ENCODE measurements at regions not wholly inside any gene's neighbourhood (a gene's known extent, or its start where the extent isn't known, plus 50 kb on each side); places are given as distances from the start of the nearest gene placed in this dataset.

GRCh38 chr18:38847326-38847725 lies 1281.7 kb upstream of the CELF4 start:
- Histone ChIP-seq H3K27me3 (no peaks in the 10 kb centered on the region), H3K4me1 (no peaks in the 10 kb centered on the region), H3K36me3 (no peaks in the 10 kb centered on the region), H3K27ac (no peak overlapping the region), H3K4me3 (no peak overlapping the region), H3K9me3 (no peaks in the 10 kb centered on the region)
- TF ChIP-seq EP300 (IDR thresholded peaks at IDR 0.05) (no peak), POLR2AphosphoS5 (IDR thresholded peaks at IDR 0.05) (no peak), CTCF (IDR thresholded peaks at IDR 0.05) (no peak), POLR2A (IDR thresholded peaks at IDR 0.05) (no peak)
- WGBS, 2 donors = 79 to 83% methylated on average over 2 of the region's 2 CpGs
- DNase-seq = no peak
- ATAC-seq (ENCODE audit: low FRiP score in 2 of 2) = no peak

- Histone ChIP-seq H3K36me3 (no peaks in the 10 kb centered on the region), H3K27me3 (no peaks in the 10 kb centered on the region), H3K4me3 (no peak overlapping the region), H3K27ac (no peak overlapping the region), H3K9me3 (no peaks in the 10 kb centered on the region), H3K4me1 (no peaks in the 10 kb centered on the region)
- WGBS, 2 donors = 47 to 48% methylated on average over 2 of the region's 2 CpGs
- TF ChIP-seq POLR2A (IDR thresholded peaks at IDR 0.05) (no peak), POLR2AphosphoS5 (IDR thresholded peaks at IDR 0.05) (no peak), CTCF (IDR thresholded peaks at IDR 0.05) (no peak), EP300 (IDR thresholded peaks at IDR 0.05) (no peak)
- no peak for ATAC-seq (ENCODE audit: low FRiP score in 2 of 2)
- DNase-seq = no peak
Measured at GRCh38 chr18:38843291-38843690, 1277.7 kb upstream of the CELF4 start.

GRCh38 chr18:38826247-38826646 lies 1260.6 kb upstream of the CELF4 start:
- no peak overlapping the region for H3K4me3 ChIP-seq
- DNase-seq (no peak), ATAC-seq (ENCODE audit: low FRiP score in 2 of 2) (no peak)
- H3K27me3 ChIP-seq = no peaks in the 10 kb centered on the region
- 95% methylated on average over 2 of the region's 2 CpGs for WGBS, 2 donors
- no peaks in the 10 kb centered on the region for H3K36me3 ChIP-seq
- H3K9me3 ChIP-seq = no peaks in the 10 kb centered on the region
- TF ChIP-seq CTCF (IDR thresholded peaks at IDR 0.05) (no peak), EP300 (IDR thresholded peaks at IDR 0.05) (no peak), POLR2A (IDR thresholded peaks at IDR 0.05) (no peak), POLR2AphosphoS5 (IDR thresholded peaks at IDR 0.05) (no peak)
- H3K27ac ChIP-seq = no peak overlapping the region
- H3K4me1 ChIP-seq = no peaks in the 10 kb centered on the region

- H3K9me3 ChIP-seq = no peaks in the 10 kb centered on the region
- no peak for DNase-seq
- H3K27me3 ChIP-seq = no peaks in the 10 kb centered on the region
- H3K27ac ChIP-seq = no peak overlapping the region
- H3K36me3 ChIP-seq = no peaks in the 10 kb centered on the region
- H3K4me3 ChIP-seq = no peak overlapping the region
- WGBS, 2 donors = 77 to 80% methylated on average over 2 of the region's 2 CpGs
- H3K4me1 ChIP-seq = no peaks in the 10 kb centered on the region
- no peak for TF ChIP-seq CTCF (IDR thresholded peaks at IDR 0.05)
- TF ChIP-seq POLR2AphosphoS5 (IDR thresholded peaks at IDR 0.05) = no peak
- TF ChIP-seq EP300 (IDR thresholded peaks at IDR 0.05) = no peak
- TF ChIP-seq POLR2A (IDR thresholded peaks at IDR 0.05) = no peak
- ATAC-seq (ENCODE audit: low FRiP score in 2 of 2) = no peak
Measured at GRCh38 chr18:38811209-38811608, 1245.6 kb upstream of the CELF4 start.

- WGBS, 2 donors = 56 to 71% methylated on average over 4 of the region's 4 CpGs
Measured at GRCh38 chr18:38810789-38811188, 1245.2 kb upstream of the CELF4 start.

More at GRCh38 chr18:38810789-38811188, 1245.2 kb upstream of the CELF4 start:
- Histone ChIP-seq H3K27ac (no peak overlapping the region), H3K4me1 (no peaks in the 10 kb centered on the region), H3K4me3 (no peak overlapping the region), H3K9me3 (no peaks in the 10 kb centered on the region), H3K36me3 (no peaks in the 10 kb centered on the region), H3K27me3 (no peaks in the 10 kb centered on the region)
- DNase-seq = no peak
- no peak for ATAC-seq (ENCODE audit: low FRiP score in 2 of 2)
- TF ChIP-seq POLR2A (IDR thresholded peaks at IDR 0.05) = no peak
- TF ChIP-seq CTCF (IDR thresholded peaks at IDR 0.05) = no peak
- TF ChIP-seq POLR2AphosphoS5 (IDR thresholded peaks at IDR 0.05) = no peak
- no peak for TF ChIP-seq EP300 (IDR thresholded peaks at IDR 0.05)
